ENCODE measurements at regions not wholly inside any gene's neighbourhood (a gene's known extent, or its start where the extent isn't known, plus 50 kb on each side); places are given as distances from the start of the nearest gene placed in this dataset.

- Histone ChIP-seq H4K20me1 (ENCODE audit: insufficient read depth, low read length) (no peaks in the 10 kb centered on the region), H3K79me2 (ENCODE audit: insufficient read depth, low read depth, low read length) (no peaks in the 10 kb centered on the region), H3K9me3 (ENCODE audit: low read length) (no peaks in the 10 kb centered on the region), H3K4me2 (ENCODE audit: low read length) (no peak overlapping the region), H3K4me3 (ENCODE audit: low read depth, low read length, poor library complexity, severe bottlenecking) (no peak overlapping the region), H3K9me2 (ENCODE audit: insufficient read depth, low read length) (no peaks in the 10 kb centered on the region), H3K27ac (ENCODE audit: low read depth, low read length, poor library complexity, severe bottlenecking) (no peak overlapping the region), H3K4me1 (ENCODE audit: insufficient read depth, low read length, poor library complexity, severe bottlenecking) (no peaks in the 10 kb centered on the region), H2AFZ (ENCODE audit: low read length) (no peak overlapping the region), H3K36me3 (ENCODE audit: insufficient read depth, low read length) (no peaks in the 10 kb centered on the region)
- intact Hi-C loops (cut with micrococcal nuclease; ENCODE audit: unreplicated experiment), result no loop called here
- TF ChIP-seq EZH2phosphoT487 (IDR thresholded peaks at IDR 0.05; ENCODE audit: borderline replicate concordance, low read depth, low read length), result no peak
- TF ChIP-seq CTCF (conservative IDR thresholded peaks at IDR 0.05; ENCODE audit: low read length), result no peak
- no peak for DNase-seq (ENCODE audit: low spot score)
- ChIA-PET CTCF (ENCODE audit: unreplicated experiment) (no interaction called here), POLR2A (no interaction called here)
- BruUV-seq (replicated peaks), result no TSS peak
Measured at GRCh38 chrY:7979770-7980169, 1068.2 kb upstream of the AMELY start.

DNA sequence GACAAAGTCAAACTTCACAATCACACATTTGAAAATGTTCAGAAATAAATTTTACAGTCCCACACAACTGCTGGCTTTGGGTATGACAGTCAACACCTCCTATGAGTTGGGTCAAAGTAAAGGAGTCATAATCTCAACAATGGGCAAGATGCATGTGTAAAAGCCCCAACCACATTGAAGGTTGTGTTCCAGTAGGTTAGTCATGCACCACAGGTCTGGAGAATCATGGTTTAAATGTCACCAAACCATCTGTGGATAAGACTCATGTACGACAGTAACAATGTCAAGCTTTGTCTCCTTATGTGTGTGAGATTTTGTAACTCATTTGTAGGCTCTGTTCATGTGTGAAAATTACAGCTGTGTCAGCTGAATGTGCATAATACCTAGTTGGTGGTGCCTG, 1065.7 kb upstream of the AMELY start:
- BruUV-seq (replicated peaks), result no TSS peak
- CTCF ChIA-PET (ENCODE audit: unreplicated experiment), result no interaction called here

GRCh38 chrY:7968293-7968692, 1056.7 kb upstream of the AMELY start:
- no peaks in the 10 kb centered on the region for H4K20me1 ChIP-seq (ENCODE audit: insufficient read depth, low read length)
- no peaks in the 10 kb centered on the region for H3K9me3 ChIP-seq (ENCODE audit: low read length)
- no peak for DNase-seq (ENCODE audit: low spot score)
- ChIA-PET POLR2A (no interaction called here), CTCF (ENCODE audit: unreplicated experiment) (no interaction called here)
- no peaks in the 10 kb centered on the region for H3K79me2 ChIP-seq (ENCODE audit: insufficient read depth, low read depth, low read length)
- H3K36me3 ChIP-seq (ENCODE audit: insufficient read depth, low read length), result no peaks in the 10 kb centered on the region
- H3K4me2 ChIP-seq (ENCODE audit: low read length), result no peak overlapping the region
- TF ChIP-seq EZH2phosphoT487 (IDR thresholded peaks at IDR 0.05; ENCODE audit: borderline replicate concordance, low read depth, low read length) (no peak), CTCF (conservative IDR thresholded peaks at IDR 0.05; ENCODE audit: low read length) (no peak)
- H2AFZ ChIP-seq (ENCODE audit: low read length), result no peak overlapping the region
- no peak overlapping the region for H3K27ac ChIP-seq (ENCODE audit: low read depth, low read length, poor library complexity, severe bottlenecking)
- no TSS peak for BruUV-seq (replicated peaks)
- H3K9me2 ChIP-seq (ENCODE audit: insufficient read depth, low read length), result no peaks in the 10 kb centered on the region
- no peak overlapping the region for H3K4me3 ChIP-seq (ENCODE audit: low read depth, low read length, poor library complexity, severe bottlenecking)
- H3K4me1 ChIP-seq (ENCODE audit: insufficient read depth, low read length, poor library complexity, severe bottlenecking), result no peaks in the 10 kb centered on the region
- intact Hi-C loops (cut with micrococcal nuclease; ENCODE audit: unreplicated experiment), result no loop called here

More for the DNA sequence above, 1065.7 kb upstream of the AMELY start:
- POLR2A ChIA-PET, result no interaction called here
- TF ChIP-seq EZH2phosphoT487 (IDR thresholded peaks at IDR 0.05; ENCODE audit: borderline replicate concordance, low read depth, low read length) (no peak), CTCF (conservative IDR thresholded peaks at IDR 0.05; ENCODE audit: low read length) (no peak)
- Histone ChIP-seq H3K79me2 (ENCODE audit: insufficient read depth, low read depth, low read length) (no peaks in the 10 kb centered on the region), H3K27ac (ENCODE audit: low read depth, low read length, poor library complexity, severe bottlenecking) (no peak overlapping the region), H3K4me2 (ENCODE audit: low read length) (no peak overlapping the region), H3K4me3 (ENCODE audit: low read depth, low read length, poor library complexity, severe bottlenecking) (no peak overlapping the region), H2AFZ (ENCODE audit: low read length) (no peak overlapping the region), H3K4me1 (ENCODE audit: insufficient read depth, low read length, poor library complexity, severe bottlenecking) (no peaks in the 10 kb centered on the region), H3K9me2 (ENCODE audit: insufficient read depth, low read length) (no peaks in the 10 kb centered on the region), H4K20me1 (ENCODE audit: insufficient read depth, low read length) (no peaks in the 10 kb centered on the region), H3K9me3 (ENCODE audit: low read length) (no peaks in the 10 kb centered on the region), H3K36me3 (ENCODE audit: insufficient read depth, low read length) (no peaks in the 10 kb centered on the region)
- no peak for DNase-seq (ENCODE audit: low spot score)
- intact Hi-C loops (cut with micrococcal nuclease; ENCODE audit: unreplicated experiment), result no loop called here

Data from OCI-LY7 (cell line).